K562 (cell line): ENCODE measurements at regions not wholly inside any gene's neighbourhood (a gene's known extent, or its start where the extent isn't known, plus 50 kb on each side); places are given as distances from the start of the nearest gene placed in this dataset.

Experiments
- BRF2 ChIP-seq: IDR thresholded peaks from 3 replicates; pipeline ENCODE4 v1.6.1; 2011; ENCODE audit warnings: borderline replicate concordance, mild to moderate bottlenecking; ENCODE audit not compliant: insufficient read length, insufficient read depth
- CEBPG ChIP-seq, 3 experiments: fragments of 200-800 bp in 1 of 3; sonication (Bioruptor generic) in 1 of 3; sonication (generic) in 1 of 3; formaldehyde crosslinking in 1 of 3; IDR thresholded peaks in 2 of 3; conservative IDR thresholded peaks in 1 of 3; 2 replicates each; pipeline versions ENCODE4 v1.6.1 to v1.8.0; 2016 to 2022; ENCODE audit warnings: missing compliant biosample characterization in 2 of 3, missing genetic modification characterization in 2 of 3, mild to moderate bottlenecking in 1 of 3, missing genetic modification reagents in 1 of 3
- EP400 ChIP-seq: fragments of 450-650 bp; IDR thresholded peaks from 2 replicates; pipeline ENCODE4 v1.6.1; 2017; ENCODE audit warnings: antibody characterized with exemption, mild to moderate bottlenecking, moderate library complexity
- MITF ChIP-seq: IDR thresholded peaks from 2 replicates; pipeline ENCODE4 v1.6.1; 2014; ENCODE audit warnings: antibody characterized with exemption
- NEUROD1 ChIP-seq: fragments of 150-350 bp; IDR thresholded peaks from 2 replicates; pipeline ENCODE4 v1.6.1; 2014; ENCODE audit warnings: borderline replicate concordance, low read length, low read depth; ENCODE audit not compliant: partially characterized antibody
- NR0B1 ChIP-seq: fragments of 450-650 bp; IDR thresholded peaks from one replicate; pipeline ENCODE4 v1.6.1; 2018; ENCODE audit warnings: mild to moderate bottlenecking, moderate library complexity; ENCODE audit not compliant: partially characterized antibody
- OTX1 ChIP-seq: fragments of 450-650 bp; formaldehyde crosslinking; IDR thresholded peaks from 2 replicates; pipeline ENCODE4 v1.4.0; 2022; ENCODE audit warnings: mild to moderate bottlenecking
- PCBP1 ChIP-seq: fragments of 200-400 bp; formaldehyde crosslinking; IDR thresholded peaks from 2 replicates; pipeline ENCODE4 v1.6.1; 2018; ENCODE audit warnings: mild to moderate bottlenecking, low read depth, low read length; ENCODE audit not compliant: poor library complexity, severe bottlenecking
- PHB ChIP-seq: fragments of 250-450 bp; sonication (Bioruptor Pico); IDR thresholded peaks from 2 replicates; pipeline ENCODE4 v1.5.0; 2021
- POLR2A ChIP-seq: fragments of 450-650 bp; conservative IDR thresholded peaks from 2 replicates; pipeline ENCODE4 v1.6.1; 2016
- PRMT5 ChIP-seq: sonication (generic); formaldehyde crosslinking; IDR thresholded peaks from 2 replicates; pipeline ENCODE4 v1.5.0; 2020; ENCODE audit warnings: missing genetic modification reagents
- SAFB ChIP-seq: fragments of 200-400 bp; formaldehyde crosslinking; IDR thresholded peaks from 2 replicates; pipeline ENCODE4 v1.6.1; 2017; ENCODE audit warnings: low read depth, low read length, borderline replicate concordance
- SMAD4 ChIP-seq: fragments of 250-450 bp; sonication (Bioruptor Pico); conservative IDR thresholded peaks from 2 replicates; pipeline ENCODE4 v1.8.0; 2021; ENCODE audit warnings: inconsistent platforms, mild to moderate bottlenecking, moderate library complexity
- SMC3 ChIP-seq: conservative IDR thresholded peaks from 2 replicates; pipeline ENCODE4 v1.6.1; 2011; ENCODE audit warnings: low read depth, low read length, improper control_type of control experiment; ENCODE audit not compliant: insufficient read depth
- SREBF2 ChIP-seq: sonication (generic); formaldehyde crosslinking; IDR thresholded peaks from 2 replicates; pipeline ENCODE4 v1.4.0; 2020; ENCODE audit warnings: mild to moderate bottlenecking, missing genetic modification reagents
- VEZF1 ChIP-seq: fragments of 200-800 bp; sonication (Bioruptor generic); IDR thresholded peaks from 2 replicates; pipeline ENCODE4 v1.6.1; 2017; ENCODE audit warnings: missing genetic modification characterization, missing compliant biosample characterization
- YBX1 ChIP-seq: fragments of 450-650 bp; IDR thresholded peaks from 2 replicates; pipeline ENCODE4 v1.7.1; 2016; ENCODE audit warnings: mild to moderate bottlenecking
- ZNF175 ChIP-seq: fragments of 200-800 bp; sonication (Bioruptor generic); IDR thresholded peaks from 2 replicates; pipeline ENCODE4 v1.6.1; 2016; ENCODE audit warnings: low read depth, mild to moderate bottlenecking, missing genetic modification characterization, missing compliant biosample characterization
- ZNF785 ChIP-seq: fragments of 250-450 bp; sonication (Bioruptor Pico); IDR thresholded peaks from 2 replicates; pipeline ENCODE4 v1.4.0; 2020; ENCODE audit warnings: mild to moderate bottlenecking
- TF ChIP-seq, protein P1 (sequence below): fragments of 150-350 bp; IDR thresholded peaks from 2 replicates; pipeline ENCODE4 v1.6.1; 2014; ENCODE audit warnings: low read depth, mild to moderate bottlenecking, low read length, borderline replicate concordance

- TF ChIP-seq, protein P1, sequence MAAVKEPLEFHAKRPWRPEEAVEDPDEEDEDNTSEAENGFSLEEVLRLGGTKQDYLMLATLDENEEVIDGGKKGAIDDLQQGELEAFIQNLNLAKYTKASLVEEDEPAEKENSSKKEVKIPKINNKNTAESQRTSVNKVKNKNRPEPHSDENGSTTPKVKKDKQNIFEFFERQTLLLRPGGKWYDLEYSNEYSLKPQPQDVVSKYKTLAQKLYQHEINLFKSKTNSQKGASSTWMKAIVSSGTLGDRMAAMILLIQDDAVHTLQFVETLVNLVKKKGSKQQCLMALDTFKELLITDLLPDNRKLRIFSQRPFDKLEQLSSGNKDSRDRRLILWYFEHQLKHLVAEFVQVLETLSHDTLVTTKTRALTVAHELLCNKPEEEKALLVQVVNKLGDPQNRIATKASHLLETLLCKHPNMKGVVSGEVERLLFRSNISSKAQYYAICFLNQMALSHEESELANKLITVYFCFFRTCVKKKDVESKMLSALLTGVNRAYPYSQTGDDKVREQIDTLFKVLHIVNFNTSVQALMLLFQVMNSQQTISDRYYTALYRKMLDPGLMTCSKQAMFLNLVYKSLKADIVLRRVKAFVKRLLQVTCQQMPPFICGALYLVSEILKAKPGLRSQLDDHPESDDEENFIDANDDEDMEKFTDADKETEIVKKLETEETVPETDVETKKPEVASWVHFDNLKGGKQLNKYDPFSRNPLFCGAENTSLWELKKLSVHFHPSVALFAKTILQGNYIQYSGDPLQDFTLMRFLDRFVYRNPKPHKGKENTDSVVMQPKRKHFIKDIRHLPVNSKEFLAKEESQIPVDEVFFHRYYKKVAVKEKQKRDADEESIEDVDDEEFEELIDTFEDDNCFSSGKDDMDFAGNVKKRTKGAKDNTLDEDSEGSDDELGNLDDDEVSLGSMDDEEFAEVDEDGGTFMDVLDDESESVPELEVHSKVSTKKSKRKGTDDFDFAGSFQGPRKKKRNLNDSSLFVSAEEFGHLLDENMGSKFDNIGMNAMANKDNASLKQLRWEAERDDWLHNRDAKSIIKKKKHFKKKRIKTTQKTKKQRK: no peak
- TF ChIP-seq OTX1 (CRISPR knock-in tag) (no peak), NEUROD1 (no peak), SREBF2 (CRISPR knock-in tag) (no peak), SMAD4 (CRISPR knock-in tag) (peak; percentile 61; the same call in 1 of the 2 replicates), MITF (no peak), SMC3 (no peak), ZNF785 (CRISPR knock-in tag) (no peak), ZNF175 (CRISPR knock-in tag) (no peak), CEBPG (CRISPR knock-in tag; IDR thresholded peaks at IDR 0.05) (no peak), CEBPG (tag; conservative IDR thresholded peaks at IDR 0.05 in 1 of 2, IDR thresholded peaks at IDR 0.05 in 1 of 2) (no peak), PRMT5 (no peak), YBX1 (no peak), POLR2A (no peak), VEZF1 (CRISPR knock-in tag) (no peak), PCBP1 (no peak), EP400 (no peak), BRF2 (no peak), NR0B1 (no peak), PHB (CRISPR knock-in tag) (no peak), SAFB (no peak)
Measured at GRCh38 chr7:391961-392524, 102.1 kb downstream of the FOXL3 start (continued).
